Transverse colon (tissue), 4 donors: ENCODE measurements at regions not wholly inside any gene's neighbourhood (a gene's known extent, or its start where the extent isn't known, plus 50 kb on each side); places are given as distances from the start of the nearest gene placed in this dataset.

ENCODE experiments used
- DNase-seq: peaks from one replicate; pipeline ENCODE4 v3.0.0-alpha.2; 2019
- H3K27ac ChIP-seq, 4 donors: fragments of 200-600 bp; sonication (generic); 2 replicates each; pipeline ENCODE4 v1.5.1; 2016 to 2018; ENCODE audit warnings: inconsistent platforms in 4 of 4
- H3K27me3 ChIP-seq: fragments of 200-600 bp; sonication (generic); 2 replicates; pipeline ENCODE4 v1.5.1; 2017; ENCODE audit warnings: inconsistent platforms
- H3K36me3 ChIP-seq, 4 donors: fragments of 200-600 bp; sonication (generic); 2 replicates each; pipeline ENCODE4 v1.5.1; 2017 to 2019; ENCODE audit warnings: inconsistent platforms in 4 of 4
- H3K4me1 ChIP-seq, 4 donors: fragments of 200-600 bp; sonication (generic); 2 replicates each; pipeline ENCODE4 v1.5.1; 2017 to 2020; ENCODE audit warnings: inconsistent platforms in 4 of 4
- H3K4me3 ChIP-seq, 4 donors: fragments of 200-600 bp; sonication (generic); 1 replicate in 1 of 4; 2 replicates in 3 of 4; pipeline versions ENCODE4 v1.5.1 to v1.6.1; 2017 to 2019; ENCODE audit warnings: inconsistent platforms in 4 of 4
- H3K9me3 ChIP-seq, 2 donors: fragments of 200-600 bp; sonication (generic); 2 replicates each; pipeline ENCODE4 v1.5.1; 2017 to 2019; ENCODE audit warnings: inconsistent platforms in 2 of 2
- CTCF ChIP-seq, 5 experiments: fragments of 200-600 bp in 3 of 5; fragments of 450-650 bp in 2 of 5; sonication (generic) in 3 of 5; IDR thresholded peaks; 1 replicate in 2 of 5; 2 replicates in 3 of 5; pipeline ENCODE4 v1.5.1; 2016 to 2017; ENCODE audit warnings: antibody characterized with exemption in 5 of 5, inconsistent platforms in 3 of 5, mild to moderate bottlenecking in 2 of 5, moderate library complexity in 1 of 5
- EP300 ChIP-seq: sonication (generic); formaldehyde crosslinking; IDR thresholded peaks from one replicate; pipeline ENCODE4 v1.6.1; 2017; ENCODE audit warnings: antibody characterized with exemption, low read depth
- POLR2A ChIP-seq: fragments of 450-650 bp; IDR thresholded peaks from one replicate; pipeline ENCODE4 v1.6.1; 2016; ENCODE audit warnings: antibody characterized with exemption, mild to moderate bottlenecking, moderate library complexity
- POLR2AphosphoS5 ChIP-seq, 3 donors: sonication (generic); formaldehyde crosslinking; IDR thresholded peaks; one replicate each; pipeline ENCODE4 v1.6.1; 2016; ENCODE audit warnings: antibody characterized with exemption in 3 of 3
- WGBS, 2 donors: methylation state at CpG; one replicate each; pipeline ENCODE4 v1.1.5; 2018; ENCODE audit warnings: low coverage in 1 of 2; 5-methylcytosine and 5-hydroxymethylcytosine counted together
- in situ Hi-C, 4 donors: fragments of 200-750 bp; cut with MboI; loops; one replicate each; pipeline versions ENCODE4 v1.15.0 to v1.15.1; 2017; ENCODE audit warnings: low sequenced_read_pairs in 3 of 4, low pct_ligation_motif_present in 1 of 4, low pct_unique_long_range_greater_than_20kb in 1 of 4
- intact Hi-C: fragments of 100-400 bp; cut with DNase I; formaldehyde crosslinking; loops from one replicate; pipeline ENCODE4 v1.15.1; 2023; ENCODE audit warnings: low total_unique reads

GRCh38 chr7:57354195-57354594 lies 95.8 kb upstream of the ZNF716 start:
- intact Hi-C loops: no loop called here

DNA sequence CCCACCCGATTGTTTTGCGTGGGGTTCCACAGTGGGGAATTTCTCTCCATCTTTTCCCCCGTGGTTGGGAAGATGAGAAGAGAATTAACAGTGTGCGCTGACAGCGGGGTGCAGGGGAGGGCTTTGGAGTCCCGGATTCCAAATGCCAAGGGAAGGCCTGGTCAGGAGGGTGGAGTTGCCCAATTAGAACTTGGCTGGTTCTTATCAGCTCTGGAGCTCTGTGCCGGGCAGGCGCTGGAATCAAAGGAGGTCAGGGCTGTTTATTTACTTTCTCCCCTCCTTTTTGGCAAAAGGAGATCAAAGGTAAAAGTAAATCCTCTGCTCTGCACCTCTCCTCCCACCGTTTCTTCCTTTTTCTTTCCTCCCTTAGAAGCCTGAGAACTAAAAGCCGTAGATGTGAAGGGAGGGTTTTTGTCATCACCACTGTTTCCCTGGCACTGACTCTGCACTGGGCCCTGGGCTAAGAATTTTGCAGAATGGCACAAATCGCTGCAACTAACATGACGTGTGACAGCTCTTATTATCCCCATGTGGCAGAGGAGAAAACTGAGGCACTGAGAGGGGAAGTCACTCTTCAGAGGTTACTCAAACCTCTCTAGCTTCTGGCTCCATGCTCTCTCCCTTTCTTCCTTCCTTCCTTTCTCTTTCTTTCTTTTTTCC lies 95.2 kb upstream of the ZNF716 start:
- no peak overlapping the region for H3K27ac ChIP-seq
- no peak for TF ChIP-seq CTCF (IDR thresholded peaks at IDR 0.05)
- no peak for TF ChIP-seq EP300
- TF ChIP-seq POLR2AphosphoS5 (IDR thresholded peaks at IDR 0.05): no peak
- TF ChIP-seq POLR2A: no peak
- H3K36me3 ChIP-seq: no peaks in the 10 kb centered on the region
- H3K9me3 ChIP-seq: peaks cover 0 to 4% of the 10 kb centered on the region in 2 donors
- DNase-seq: no peak
- H3K4me1 ChIP-seq: no peaks in the 10 kb centered on the region
- no peaks in the 10 kb centered on the region for H3K27me3 ChIP-seq
- WGBS, 2 donors: 73 to 77% methylated on average over 2 to 12 of the region's 12 CpGs
- H3K4me3 ChIP-seq: no peak overlapping the region
- intact Hi-C loops (no loop called here), in situ Hi-C loops (no loop called here)

More at GRCh38 chr7:57354195-57354594, 95.8 kb upstream of the ZNF716 start:
- Histone ChIP-seq H3K27me3 (no peaks in the 10 kb centered on the region), H3K36me3 (no peaks in the 10 kb centered on the region), H3K4me1 (no peaks in the 10 kb centered on the region), H3K4me3 (no peak overlapping the region), H3K27ac (no peak overlapping the region), H3K9me3 (peaks cover 0 to 3% of the 10 kb centered on the region in 2 donors)
- WGBS, 2 donors: 79 to 90% methylated on average over 2 to 3 of the region's 3 CpGs
- no peak for DNase-seq
- in situ Hi-C loops: no loop called here
- TF ChIP-seq CTCF (IDR thresholded peaks at IDR 0.05): no peak
- TF ChIP-seq EP300: no peak
- no peak for TF ChIP-seq POLR2A
- TF ChIP-seq POLR2AphosphoS5 (IDR thresholded peaks at IDR 0.05): no peak

DNA sequence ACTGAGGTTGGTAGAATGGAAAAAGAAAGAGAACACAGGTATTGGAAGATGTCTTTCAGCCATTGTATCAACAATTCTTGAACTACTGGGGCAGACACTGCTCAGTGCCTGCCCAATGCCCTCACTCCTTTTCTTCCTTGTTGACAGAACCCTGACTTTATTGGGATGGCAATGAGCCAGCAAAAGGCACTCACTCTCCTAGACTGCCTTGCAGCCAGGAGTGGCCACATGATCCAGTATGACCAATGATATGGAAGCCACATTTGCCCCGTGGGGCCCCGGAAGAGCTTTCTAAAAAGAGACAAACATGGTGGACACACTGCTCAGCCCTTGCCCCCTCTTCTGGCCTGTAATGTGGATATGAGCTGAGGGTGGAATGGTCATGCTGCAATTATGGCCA lies 88.6 kb upstream of the ZNF716 start:
- no peak overlapping the region for H3K4me3 ChIP-seq
- in situ Hi-C loops (no loop called here), intact Hi-C loops (no loop called here)
- no peak for DNase-seq
- H3K36me3 ChIP-seq: no peaks in the 10 kb centered on the region
- H3K9me3 ChIP-seq: peaks cover 0 to 8% of the 10 kb centered on the region in 2 donors
- WGBS, 2 donors: 95% methylated on average over 2 of the region's 2 CpGs; no CpG with 5 or more reads in 1 of the 2 donors
- H3K4me1 ChIP-seq: no peaks in the 10 kb centered on the region
- no peak overlapping the region for H3K27ac ChIP-seq
- no peak for TF ChIP-seq CTCF (IDR thresholded peaks at IDR 0.05)
- TF ChIP-seq POLR2AphosphoS5 (IDR thresholded peaks at IDR 0.05): no peak
- no peaks in the 10 kb centered on the region for H3K27me3 ChIP-seq

DNA sequence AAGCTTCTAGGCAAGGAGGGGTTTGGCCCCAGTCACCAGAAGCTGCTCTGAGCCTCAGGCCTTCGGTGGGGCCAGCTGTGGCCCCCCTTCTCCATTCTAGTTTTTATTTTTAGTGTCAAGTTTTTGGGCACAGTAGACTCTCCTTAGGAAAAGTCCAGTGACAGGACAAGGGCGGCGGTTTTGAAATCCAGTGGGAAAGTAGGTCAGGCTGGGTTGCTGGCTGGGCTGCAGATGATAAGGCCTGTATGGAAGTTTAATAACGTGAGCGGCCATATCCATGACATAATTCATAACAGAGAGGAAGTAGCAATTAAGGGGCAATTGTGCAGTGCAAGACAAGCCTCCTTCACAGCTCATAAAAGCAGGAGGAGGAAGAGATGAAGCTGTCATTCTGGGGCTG lies 87.1 kb upstream of the ZNF716 start:
- TF ChIP-seq CTCF (IDR thresholded peaks at IDR 0.05) (no peak), EP300 (no peak), POLR2A (no peak)
- no peaks in the 10 kb centered on the region for H3K36me3 ChIP-seq
- intact Hi-C loops: no loop called here
- in situ Hi-C loops: no loop called here
- no peak overlapping the region for H3K4me3 ChIP-seq
- WGBS, 2 donors: 81% methylated on average over 5 of the region's 5 CpGs; no CpG with 5 or more reads in 1 of the 2 donors
- H3K27me3 ChIP-seq: no peaks in the 10 kb centered on the region
- no peak overlapping the region for H3K27ac ChIP-seq
- no peaks in the 10 kb centered on the region for H3K4me1 ChIP-seq
- DNase-seq: no peak
- H3K9me3 ChIP-seq: peaks cover 0 to 8% of the 10 kb centered on the region in 2 donors
